ENCODE measurements at regions not wholly inside any gene's neighbourhood (a gene's known extent, or its start where the extent isn't known, plus 50 kb on each side); places are given as distances from the start of the nearest gene placed in this dataset.
"Not testable (repeated sequence)": the region's sequence is repeated elsewhere in the genome, so short reads cannot be mapped to it uniquely, and the experiment has no call there.

GRCh38 chr10:23715363-23715762, 276.5 kb downstream of the OTUD1 start:
- ATAC-seq: no peak
- no peak for DNase-seq
- intact Hi-C loops (cut with micrococcal nuclease): no loop called here

GRCh38 chr10:23717913-23718312, 279.0 kb downstream of the OTUD1 start:
- ATAC-seq (no peak), DNase-seq (no peak)
- intact Hi-C loops (cut with micrococcal nuclease): no loop called here

GRCh38 chr10:23718946-23719345, 280.1 kb downstream of the OTUD1 start:
- no peak for DNase-seq
- ATAC-seq: no peak
- intact Hi-C loops (cut with micrococcal nuclease): no loop called here

- ATAC-seq: no peak
- intact Hi-C loops (cut with micrococcal nuclease): no loop called here
- DNase-seq: no peak
Measured at GRCh38 chr10:23723796-23724195, 284.9 kb downstream of the OTUD1 start.

GRCh38 chr10:23725548-23725947, 286.7 kb downstream of the OTUD1 start:
- intact Hi-C loops (cut with micrococcal nuclease): no loop called here
- ATAC-seq (no peak), DNase-seq (no peak)

GRCh38 chr10:23742368-23742767, 303.5 kb downstream of the OTUD1 start:
- ATAC-seq: no peak
- intact Hi-C loops (cut with micrococcal nuclease): no loop called here
- no peak for DNase-seq

GRCh38 chr10:23742807-23743206, 303.9 kb downstream of the OTUD1 start:
- DNase-seq (no peak), ATAC-seq (no peak)
- intact Hi-C loops (cut with micrococcal nuclease): no loop called here

- ATAC-seq (no peak), DNase-seq (no peak)
- intact Hi-C loops (cut with micrococcal nuclease): no loop called here
Measured at GRCh38 chr10:23754179-23754578, 315.3 kb downstream of the OTUD1 start.

- ATAC-seq (no peak), DNase-seq (no peak)
- intact Hi-C loops (cut with micrococcal nuclease): no loop called here
Measured at GRCh38 chr10:23754941-23755340, 316.1 kb downstream of the OTUD1 start.

GRCh38 chr10:23755556-23755955, 316.7 kb downstream of the OTUD1 start:
- ATAC-seq (no peak), DNase-seq (no peak)
- intact Hi-C loops (cut with micrococcal nuclease): no loop called here

- no peak for ATAC-seq
- intact Hi-C loops (cut with micrococcal nuclease): no loop called here
- DNase-seq: no peak
Measured at GRCh38 chr10:23768281-23768680, 329.4 kb downstream of the OTUD1 start.

- DNase-seq (no peak), ATAC-seq (no peak)
- intact Hi-C loops (cut with micrococcal nuclease): no loop called here
Measured at GRCh38 chr10:23777153-23777552, 338.3 kb downstream of the OTUD1 start.

GRCh38 chr10:23779301-23779700, 340.4 kb downstream of the OTUD1 start:
- no peak for DNase-seq
- no peak for ATAC-seq
- intact Hi-C loops (cut with micrococcal nuclease): no loop called here

GRCh38 chr10:23780331-23780730, 341.5 kb downstream of the OTUD1 start:
- intact Hi-C loops (cut with micrococcal nuclease): no loop called here
- no peak for DNase-seq
- ATAC-seq: no peak

GRCh38 chr10:23786594-23786993, 347.7 kb downstream of the OTUD1 start:
- ATAC-seq: no peak
- no peak for DNase-seq
- intact Hi-C loops (cut with micrococcal nuclease): no loop called here

GRCh38 chr10:23793577-23793976, 354.7 kb downstream of the OTUD1 start:
- intact Hi-C loops (cut with micrococcal nuclease): no loop called here
- DNase-seq: peak; percentile 26
- ATAC-seq: no peak

GRCh38 chr10:23797452-23797851, 358.6 kb downstream of the OTUD1 start:
- ATAC-seq; intact Hi-C loops (cut with micrococcal nuclease); DNase-seq: not testable (repeated sequence)

GRCh38 chr10:23804125-23804524, 365.2 kb downstream of the OTUD1 start:
- DNase-seq: no peak
- intact Hi-C loops (cut with micrococcal nuclease): no loop called here
- ATAC-seq: no peak

GRCh38 chr10:23813687-23814086, 374.8 kb downstream of the OTUD1 start:
- DNase-seq (no peak), ATAC-seq (no peak)
- intact Hi-C loops (cut with micrococcal nuclease): no loop called here

- ATAC-seq (no peak), DNase-seq (no peak)
- intact Hi-C loops (cut with micrococcal nuclease): no loop called here
Measured at GRCh38 chr10:23818484-23818883, 379.6 kb downstream of the OTUD1 start.

- DNase-seq: no peak
- intact Hi-C loops (cut with micrococcal nuclease): no loop called here
- ATAC-seq: no peak
Measured at GRCh38 chr10:23820792-23821191, 381.9 kb downstream of the OTUD1 start.

- intact Hi-C loops (cut with micrococcal nuclease): no loop called here
- DNase-seq (no peak), ATAC-seq (no peak)
Measured at GRCh38 chr10:23824822-23825221, 384.1 kb upstream of the KIAA1217 start.
